Fibroblast of lung (primary cell): ENCODE measurements at regions not wholly inside any gene's neighbourhood (a gene's known extent, or its start where the extent isn't known, plus 50 kb on each side); places are given as distances from the start of the nearest gene placed in this dataset.

Experiments used
- DNase-seq, 2 donors: peaks; one replicate each; pipeline versions ENCODE4 v3.0.0 to v3.0.0-alpha.2; 2010; ENCODE audit warnings: low read depth in 2 of 2
- H2AFZ ChIP-seq: 2 replicates; pipeline ENCODE4 v1.5.1; 2012; ENCODE audit warnings: low read length, control low read depth, inconsistent platforms
- H3K27ac ChIP-seq: 2 replicates; pipeline ENCODE4 v1.5.1; 2011; ENCODE audit warnings: low read length, control low read depth; ENCODE audit not compliant: insufficient read depth
- H3K27me3 ChIP-seq: 2 replicates; pipeline ENCODE4 v1.5.1; 2011; ENCODE audit warnings: mild to moderate bottlenecking, low read length; ENCODE audit not compliant: control insufficient read depth, insufficient read depth
- H3K36me3 ChIP-seq: 2 replicates; pipeline ENCODE4 v1.5.1; 2011; ENCODE audit warnings: low read length; ENCODE audit not compliant: control insufficient read depth, insufficient read depth
- H3K4me1 ChIP-seq: 2 replicates; pipeline ENCODE4 v1.5.1; 2011; ENCODE audit warnings: low read length; ENCODE audit not compliant: control insufficient read depth, insufficient read depth; ENCODE audit errors: extremely low read depth
- H3K4me2 ChIP-seq: 2 replicates; pipeline ENCODE4 v1.5.1; 2011; ENCODE audit warnings: low read length, control low read depth; ENCODE audit not compliant: insufficient read depth; ENCODE audit errors: extremely low read depth
- H3K4me3 ChIP-seq, 4 experiments: fragments of 200-600 bp in 1 of 4; sonication (generic) in 1 of 4; replicated peaks in 1 of 4; 2 replicates each; pipeline ENCODE4 v1.5.1; 2011 to 2016; ENCODE audit warnings: low read length in 4 of 4, low read depth in 3 of 4, mild to moderate bottlenecking in 3 of 4, control low read depth in 2 of 4, inconsistent platforms in 1 of 4, mixed read lengths in 1 of 4; ENCODE audit not compliant: insufficient read depth in 1 of 4; ENCODE audit errors: control extremely low read depth in 1 of 4
- H3K79me2 ChIP-seq: 2 replicates; pipeline ENCODE4 v1.5.1; 2012; ENCODE audit warnings: mild to moderate bottlenecking, low read length, inconsistent platforms; ENCODE audit not compliant: control insufficient read depth, insufficient read depth
- H3K9ac ChIP-seq: 2 replicates; pipeline ENCODE4 v1.5.1; 2011; ENCODE audit warnings: mild to moderate bottlenecking, low read length, control low read depth; ENCODE audit not compliant: insufficient read depth
- H3K9me3 ChIP-seq: 2 replicates; pipeline ENCODE4 v1.5.1; 2012; ENCODE audit warnings: low read depth, low read length; ENCODE audit not compliant: control insufficient read depth, insufficient read depth
- H4K20me1 ChIP-seq: 2 replicates; pipeline ENCODE4 v1.5.1; 2011; ENCODE audit warnings: low read length; ENCODE audit not compliant: control insufficient read depth, insufficient read depth; ENCODE audit errors: extremely low read depth
- CTCF ChIP-seq, 2 donors: IDR thresholded peaks in 1 of 2; conservative IDR thresholded peaks in 1 of 2; 1 replicate in 1 of 2; 2 replicates in 1 of 2; pipeline ENCODE4 v1.5.1; 2011 to 2012; ENCODE audit warnings: low read length in 2 of 2, control low read depth in 1 of 2, inconsistent platforms in 1 of 2, low read depth in 1 of 2, mild to moderate bottlenecking in 1 of 2
- EZH2 ChIP-seq: IDR thresholded peaks from 2 replicates; pipeline ENCODE4 v1.5.1; 2012; ENCODE audit warnings: low read length, control low read depth, mild to moderate bottlenecking; ENCODE audit errors: missing control alignments

- Histone ChIP-seq H4K20me1 (no peaks in the 10 kb centered on the region), H3K9ac (no peak overlapping the region), H3K27me3 (no peaks in the 10 kb centered on the region), H3K36me3 (no peaks in the 10 kb centered on the region), H2AFZ (no peak overlapping the region), H3K4me2 (no peak overlapping the region), H3K27ac (no peak overlapping the region), H3K4me1 (no peaks in the 10 kb centered on the region), H3K9me3 (no peaks in the 10 kb centered on the region), H3K79me2 (no peaks in the 10 kb centered on the region), H3K4me3 (no peak overlapping the region)
- DNase-seq, result no peak
- no peak for TF ChIP-seq EZH2
- no peak for TF ChIP-seq CTCF (conservative IDR thresholded peaks at IDR 0.05 in 1 of 2, IDR thresholded peaks at IDR 0.05 in 1 of 2; ENCODE audit: low read depth in 1 of 2, low read length in 2 of 2)
Measured at GRCh38 chr1:82386365-82387011, 585.8 kb downstream of the ADGRL2 start.

GRCh38 chr1:82384776-82385175 is 584.0 kb downstream of the ADGRL2 start:
- Histone ChIP-seq H3K4me2 (no peak overlapping the region), H2AFZ (no peak overlapping the region), H3K79me2 (no peaks in the 10 kb centered on the region), H3K9ac (no peak overlapping the region), H4K20me1 (no peaks in the 10 kb centered on the region), H3K4me3 (no peak overlapping the region), H3K27me3 (no peaks in the 10 kb centered on the region), H3K36me3 (no peaks in the 10 kb centered on the region), H3K4me1 (no peaks in the 10 kb centered on the region), H3K9me3 (no peaks in the 10 kb centered on the region), H3K27ac (no peak overlapping the region)
- TF ChIP-seq EZH2 (no peak), CTCF (conservative IDR thresholded peaks at IDR 0.05 in 1 of 2, IDR thresholded peaks at IDR 0.05 in 1 of 2; ENCODE audit: low read depth in 1 of 2, low read length in 2 of 2) (no peak)
- no peak for DNase-seq

GRCh38 chr1:82377201-82377884 is 576.6 kb downstream of the ADGRL2 start:
- Histone ChIP-seq H3K4me3 (no peak overlapping the region), H2AFZ (no peak overlapping the region), H3K79me2 (no peaks in the 10 kb centered on the region), H3K4me2 (no peak overlapping the region), H3K4me1 (no peaks in the 10 kb centered on the region), H3K9ac (no peak overlapping the region), H4K20me1 (no peaks in the 10 kb centered on the region), H3K27ac (no peak overlapping the region), H3K27me3 (no peaks in the 10 kb centered on the region), H3K36me3 (no peaks in the 10 kb centered on the region), H3K9me3 (no peaks in the 10 kb centered on the region)
- no peak for TF ChIP-seq CTCF (conservative IDR thresholded peaks at IDR 0.05 in 1 of 2, IDR thresholded peaks at IDR 0.05 in 1 of 2; ENCODE audit: low read depth in 1 of 2, low read length in 2 of 2)
- TF ChIP-seq EZH2, result no peak
- peak; percentile 28 to 80 for DNase-seq
